Mesodermal cell (in vitro differentiated cells): ENCODE measurements at regions not wholly inside any gene's neighbourhood (a gene's known extent, or its start where the extent isn't known, plus 50 kb on each side); places are given as distances from the start of the nearest gene placed in this dataset.
"Not testable (repeated sequence)": the region's sequence is repeated elsewhere in the genome, so short reads cannot be mapped to it uniquely, and the experiment has no call there.

Experiments
- H3K27ac ChIP-seq: 2 replicates; pipeline ENCODE4 v1.7.0; 2013; ENCODE audit warnings: mild to moderate bottlenecking, low read depth, low read length, moderate library complexity; ENCODE audit not compliant: severe bottlenecking
- H3K36me3 ChIP-seq: 2 replicates; pipeline ENCODE4 v1.7.1; 2013; ENCODE audit warnings: mild to moderate bottlenecking, low read length, moderate library complexity; ENCODE audit not compliant: control insufficient read depth, insufficient read depth
- H3K4me1 ChIP-seq: one replicate; pipeline ENCODE4 v1.7.1; 2013; ENCODE audit warnings: mild to moderate bottlenecking, low read length; ENCODE audit not compliant: insufficient read depth, control insufficient read depth, poor library complexity, severe bottlenecking
- H3K4me3 ChIP-seq: 2 replicates; pipeline ENCODE4 v1.7.0; 2013; ENCODE audit warnings: low read length, control low read depth, mild to moderate bottlenecking; ENCODE audit not compliant: insufficient read depth, poor library complexity, severe bottlenecking; ENCODE audit errors: extremely low read depth
- H3K9me3 ChIP-seq: 2 replicates; pipeline ENCODE4 v1.7.1; 2013; ENCODE audit warnings: mild to moderate bottlenecking, low read length, moderate library complexity; ENCODE audit not compliant: control insufficient read depth
- WGBS, 2 experiments: methylation state at CpG; one replicate each; pipeline ENCODE4 v1.1.5; 2013; ENCODE audit warnings: missing lambda C conversion rate in 2 of 2; ENCODE audit not compliant: insufficient coverage in 2 of 2; 5-methylcytosine and 5-hydroxymethylcytosine counted together

DNA sequence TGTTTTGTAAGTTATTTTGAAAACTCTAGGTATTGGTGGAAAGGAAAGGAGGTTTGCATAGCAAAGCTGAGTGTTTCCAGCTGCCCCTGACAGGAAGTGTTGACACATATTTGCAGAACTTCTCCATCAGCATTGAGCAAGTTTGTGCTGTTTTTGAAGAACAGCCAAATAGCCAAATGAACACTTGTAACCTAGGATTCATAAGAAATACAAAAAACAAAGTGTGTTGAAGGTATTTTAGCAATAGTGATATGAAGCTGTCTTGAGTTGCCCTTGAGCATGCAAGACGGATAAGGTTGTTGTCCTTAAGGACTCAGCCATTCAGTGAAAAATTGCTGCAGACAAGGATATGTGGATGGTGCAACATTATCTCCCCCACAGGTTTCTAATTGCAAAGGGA is 68.3 kb upstream of the PGM2 start:
- no peak overlapping the region for H3K4me3 ChIP-seq
- no peaks in the 10 kb centered on the region for H3K9me3 ChIP-seq
- peaks cover 15% of the 10 kb centered on the region for H3K4me1 ChIP-seq
- 88 to 100% methylated on average over 1 of the region's 1 CpG for WGBS, 2 experiments
- H3K36me3 ChIP-seq: no peaks in the 10 kb centered on the region
- H3K27ac ChIP-seq: no peak overlapping the region

- 66 to 88% methylated on average over 2 to 3 of the region's 4 CpGs for WGBS, 2 experiments
- H3K4me1 ChIP-seq: peaks cover 15% of the 10 kb centered on the region
- no peak overlapping the region for H3K27ac ChIP-seq
- H3K9me3 ChIP-seq: no peaks in the 10 kb centered on the region
- no peak overlapping the region for H3K4me3 ChIP-seq
- H3K36me3 ChIP-seq: no peaks in the 10 kb centered on the region
Observed at GRCh38 chr4:37757761-37758160, 68.7 kb upstream of the PGM2 start.

GRCh38 chr4:37757121-37757520 is 69.4 kb upstream of the PGM2 start:
- no peaks in the 10 kb centered on the region for H3K36me3 ChIP-seq
- H3K4me1 ChIP-seq: peaks cover 15% of the 10 kb centered on the region
- H3K9me3 ChIP-seq: no peaks in the 10 kb centered on the region
- H3K27ac ChIP-seq: peak overlapping the region; percentile 16
- no peak overlapping the region for H3K4me3 ChIP-seq
- 79 to 83% methylated on average over 3 to 4 of the region's 5 CpGs for WGBS, 2 experiments

- Histone ChIP-seq H3K9me3 (no peaks in the 10 kb centered on the region), H3K4me3 (no peak overlapping the region), H3K27ac (no peak overlapping the region), H3K36me3 (no peaks in the 10 kb centered on the region), H3K4me1 (peaks cover 15% of the 10 kb centered on the region)
- 83 to 88% methylated on average over 3 to 6 of the region's 6 CpGs for WGBS, 2 experiments
Observed at GRCh38 chr4:37754410-37755185, 68.4 kb upstream of the RELL1 start.

- WGBS, 2 experiments: no CpG with 5 or more reads among the region's 1 CpG
- Histone ChIP-seq H3K36me3 (no peaks in the 10 kb centered on the region), H3K9me3 (no peaks in the 10 kb centered on the region), H3K4me1 (no peaks in the 10 kb centered on the region), H3K4me3 (no peak overlapping the region), H3K27ac (no peak overlapping the region)
Observed at GRCh38 chr4:37749398-37749988, 63.3 kb upstream of the RELL1 start.

DNA sequence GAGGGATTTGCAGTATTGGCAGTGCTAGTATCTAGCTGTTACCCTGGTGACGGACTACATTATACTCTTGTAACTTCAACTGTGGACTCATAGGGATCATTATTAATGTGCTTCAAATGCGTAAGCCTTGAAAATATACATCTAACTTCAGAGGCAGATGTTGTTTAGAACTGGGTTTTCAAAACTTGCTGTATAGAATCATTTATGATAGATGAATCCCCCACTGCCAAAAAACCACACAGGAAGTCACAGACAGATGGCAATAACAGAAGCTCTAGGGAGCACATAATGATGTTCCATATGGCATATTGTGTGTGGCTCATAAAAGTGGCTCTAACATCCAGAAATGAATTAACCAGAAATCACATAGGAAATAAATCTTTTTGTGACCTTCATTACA is 62.3 kb upstream of the RELL1 start:
- Histone ChIP-seq H3K9me3 (no peaks in the 10 kb centered on the region), H3K4me3 (no peak overlapping the region), H3K4me1 (no peaks in the 10 kb centered on the region), H3K27ac (no peak overlapping the region), H3K36me3 (no peaks in the 10 kb centered on the region)
- no CpG with 5 or more reads among the region's 2 CpGs for WGBS, 2 experiments

DNA sequence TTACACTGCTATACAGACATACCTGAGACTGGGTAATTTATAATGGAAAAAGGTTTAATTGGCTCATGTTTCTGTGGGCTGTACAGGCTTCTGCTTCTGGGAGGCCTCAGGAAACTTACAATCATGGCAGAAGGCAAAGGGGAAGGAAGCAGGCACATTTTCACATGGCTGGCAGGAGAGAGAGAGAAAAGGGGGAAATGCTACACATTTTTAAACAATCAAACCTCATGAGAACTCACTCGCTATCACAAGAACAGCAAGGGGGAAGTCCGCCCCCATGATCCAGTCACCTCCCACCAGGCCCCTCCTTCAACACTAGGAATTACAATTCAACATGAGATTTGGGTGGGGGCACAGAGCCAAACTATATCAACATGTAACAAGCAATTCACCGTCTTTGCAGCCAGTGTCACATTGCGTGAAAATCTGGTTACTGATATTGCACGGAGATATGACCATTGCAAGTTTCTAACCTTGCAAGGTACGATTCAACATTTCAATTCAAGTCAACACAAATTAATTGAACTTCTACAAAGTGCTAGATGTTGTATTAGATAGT is 61.7 kb upstream of the RELL1 start:
- WGBS, 2 experiments: 90 to 100% methylated on average over 1 to 3 of the region's 6 CpGs
- Histone ChIP-seq H3K36me3 (no peaks in the 10 kb centered on the region), H3K4me3 (no peak overlapping the region)

DNA sequence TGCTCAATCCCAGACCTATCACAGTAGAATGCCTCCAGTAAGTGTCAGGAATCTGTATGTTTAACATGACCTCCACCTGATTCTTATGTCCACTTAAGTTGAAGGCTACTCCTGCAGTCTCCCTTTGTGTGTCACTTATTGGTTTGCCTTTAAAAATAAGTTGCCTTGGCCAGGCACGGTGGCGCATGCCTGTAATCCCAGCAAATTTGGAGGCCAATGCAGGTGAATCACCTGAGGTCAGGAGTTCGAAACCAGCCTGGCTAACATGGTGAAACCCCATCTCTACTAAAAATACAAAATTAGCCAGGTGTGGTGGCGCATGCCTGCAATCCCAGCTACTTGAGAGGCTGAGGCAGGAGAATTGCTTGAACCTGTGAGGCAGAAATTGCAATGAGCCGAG is 60.7 kb upstream of the RELL1 start:
- WGBS, 2 experiments: 80 to 100% methylated on average over 4 of the region's 5 CpGs
- not testable (repeated sequence) for H3K4me3 ChIP-seq, H3K36me3 ChIP-seq, H3K27ac ChIP-seq, H3K4me1 ChIP-seq, H3K9me3 ChIP-seq

More for the DNA sequence above, 61.7 kb upstream of the RELL1 start:
- H3K4me1 ChIP-seq: no peaks in the 10 kb centered on the region
- H3K27ac ChIP-seq: no peak overlapping the region
- no peaks in the 10 kb centered on the region for H3K9me3 ChIP-seq

GRCh38 chr4:37745946-37746345 is 59.8 kb upstream of the RELL1 start:
- Histone ChIP-seq H3K4me3 (no peak overlapping the region), H3K4me1 (no peaks in the 10 kb centered on the region), H3K27ac (no peak overlapping the region), H3K9me3 (no peaks in the 10 kb centered on the region), H3K36me3 (no peaks in the 10 kb centered on the region)

- 86% methylated on average over 1 of the region's 1 CpG; no CpG with 5 or more reads in 1 of the 2 experiments for WGBS, 2 experiments
- H3K36me3 ChIP-seq: no peaks in the 10 kb centered on the region
- H3K9me3 ChIP-seq: no peaks in the 10 kb centered on the region
- H3K4me3 ChIP-seq: no peak overlapping the region
- H3K27ac ChIP-seq: no peak overlapping the region
- no peaks in the 10 kb centered on the region for H3K4me1 ChIP-seq
Observed at GRCh38 chr4:37742149-37742548, 56.0 kb upstream of the RELL1 start.

DNA sequence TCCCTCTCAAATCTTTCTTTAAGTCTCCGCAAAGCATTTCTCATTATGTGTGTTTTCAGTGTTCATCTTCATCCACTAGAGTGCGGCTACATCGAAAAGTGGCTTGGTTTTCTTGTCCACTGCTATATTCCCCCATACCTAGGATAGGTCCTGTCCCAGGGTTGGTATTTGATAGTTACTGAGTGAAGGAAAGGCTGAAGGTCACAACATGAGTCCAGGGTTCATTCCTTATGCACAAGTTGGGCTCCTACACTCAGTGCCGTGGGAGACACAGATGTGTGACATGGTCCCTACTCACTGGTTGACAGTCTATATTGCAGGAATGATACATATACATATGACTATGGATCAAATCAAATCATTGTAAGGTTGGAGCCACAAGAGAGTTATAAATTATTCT is 55.4 kb upstream of the RELL1 start:
- 100% methylated on average over 1 to 2 of the region's 4 CpGs for WGBS, 2 experiments
- no peak overlapping the region for H3K27ac ChIP-seq
- no peaks in the 10 kb centered on the region for H3K4me1 ChIP-seq
- H3K4me3 ChIP-seq: no peak overlapping the region
- H3K36me3 ChIP-seq: no peaks in the 10 kb centered on the region
- no peaks in the 10 kb centered on the region for H3K9me3 ChIP-seq
